ENCODE measurements at regions not wholly inside any gene's neighbourhood (a gene's known extent, or its start where the extent isn't known, plus 50 kb on each side); places are given as distances from the start of the nearest gene placed in this dataset.

- no peak for DNase-seq
Measured at GRCh38 chr17:83178533-83179304, 99.3 kb downstream of the METRNL start.

- DNase-seq, result no peak
Measured at GRCh38 chr17:83179374-83179773, 100.0 kb downstream of the METRNL start.

- no peak for DNase-seq
Measured at GRCh38 chr17:83179811-83180210, 100.4 kb downstream of the METRNL start.

- DNase-seq, result no peak
Measured at GRCh38 chr17:83180264-83180995, 101.0 kb downstream of the METRNL start.

- DNase-seq, result no peak
Measured at GRCh38 chr17:83180996-83181481, 101.6 kb downstream of the METRNL start.

- no peak for DNase-seq
Measured at GRCh38 chr17:83181991-83182619, 102.7 kb downstream of the METRNL start.

- DNase-seq, result no peak
Measured at GRCh38 chr17:83182620-83183101, 103.3 kb downstream of the METRNL start.

- DNase-seq, result no peak
Measured at GRCh38 chr17:83183145-83183948, 103.9 kb downstream of the METRNL start.

- DNase-seq, result no peak
Measured at GRCh38 chr17:83183951-83184506, 104.6 kb downstream of the METRNL start.

GRCh38 chr17:83185023-83186002 is 105.9 kb downstream of the METRNL start:
- no peak for DNase-seq

- DNase-seq, result peak; percentile 12
Measured at GRCh38 chr17:83186226-83186625, 106.8 kb downstream of the METRNL start.

GRCh38 chr17:83186751-83187421 is 107.5 kb downstream of the METRNL start:
- DNase-seq, result no peak

- DNase-seq, result no peak
Measured at GRCh38 chr17:83187782-83188311, 108.4 kb downstream of the METRNL start.

GRCh38 chr17:83189044-83190003 is 109.9 kb downstream of the METRNL start:
- no peak for DNase-seq

- DNase-seq, result no peak
Measured at GRCh38 chr17:83190004-83190385, 110.6 kb downstream of the METRNL start.

GRCh38 chr17:83190601-83191387 is 111.4 kb downstream of the METRNL start:
- no peak for DNase-seq

GRCh38 chr17:83191388-83192160 is 112.2 kb downstream of the METRNL start:
- DNase-seq, result no peak
